Glutamatergic neuron (in vitro differentiated cells): ENCODE measurements at regions not wholly inside any gene's neighbourhood (a gene's known extent, or its start where the extent isn't known, plus 50 kb on each side); places are given as distances from the start of the nearest gene placed in this dataset.
A peak's percentile ranks its signal among the peaks of the same experiment; 100 is the strongest.

Experiments
- DNase-seq: peaks from one replicate; pipeline ENCODE4 v3.0.0; 2022
- H3K27ac Mint-ChIP-seq: one replicate; pipeline ENCODE4 v1.8.0; 2020; ENCODE audit warnings: mild to moderate bottlenecking, mixed read lengths, inconsistent platforms; ENCODE audit not compliant: unreplicated experiment
- H3K27me3 Mint-ChIP-seq: one replicate; pipeline ENCODE4 v1.8.0; 2020; ENCODE audit warnings: mild to moderate bottlenecking, moderate library complexity, mixed read lengths, inconsistent platforms; ENCODE audit not compliant: unreplicated experiment
- H3K36me3 Mint-ChIP-seq: one replicate; pipeline ENCODE4 v1.8.0; 2020; ENCODE audit warnings: mild to moderate bottlenecking, mixed read lengths, inconsistent platforms; ENCODE audit not compliant: unreplicated experiment
- H3K4me1 Mint-ChIP-seq: one replicate; pipeline ENCODE4 v1.8.0; 2020; ENCODE audit warnings: mild to moderate bottlenecking, low read depth, mixed read lengths, inconsistent platforms; ENCODE audit not compliant: unreplicated experiment
- H3K4me3 Mint-ChIP-seq: one replicate; pipeline ENCODE4 v1.8.0; 2020; ENCODE audit warnings: mild to moderate bottlenecking, mixed read lengths, inconsistent platforms; ENCODE audit not compliant: unreplicated experiment
- H3K9me3 Mint-ChIP-seq: one replicate; pipeline ENCODE4 v1.8.0; 2020; ENCODE audit warnings: mild to moderate bottlenecking, moderate library complexity, mixed read lengths, inconsistent platforms; ENCODE audit not compliant: unreplicated experiment
- CTCF ChIP-seq: fragments of 200-600 bp; sonication (generic); IDR thresholded peaks from one replicate; pipeline ENCODE4 v1.5.0; 2021; ENCODE audit not compliant: partially characterized antibody, unreplicated experiment

GRCh38 chr4:181796502-181796901 is 446.7 kb upstream of the TENM3 start:
- DNase-seq, result no peak
- Mint-ChIP-seq H3K36me3 (no peaks in the 10 kb centered on the region), H3K27me3 (no peaks in the 10 kb centered on the region), H3K4me1 (peaks cover 11% of the 10 kb centered on the region), H3K9me3 (no peaks in the 10 kb centered on the region), H3K27ac (no peak overlapping the region), H3K4me3 (no peak overlapping the region)
- no peak for TF ChIP-seq CTCF

- TF ChIP-seq CTCF, result no peak
- no peak for DNase-seq
- Mint-ChIP-seq H3K36me3 (no peaks in the 10 kb centered on the region), H3K27me3 (no peaks in the 10 kb centered on the region), H3K4me3 (no peak overlapping the region), H3K4me1 (peaks cover 11% of the 10 kb centered on the region), H3K9me3 (no peaks in the 10 kb centered on the region), H3K27ac (no peak overlapping the region)
These were observed 444.7 kb upstream of the TENM3 start for GRCh38 chr4:181798536-181798935.

GRCh38 chr4:181799561-181800069 is 443.6 kb upstream of the TENM3 start:
- peak; percentile 20 for DNase-seq
- H3K27me3 Mint-ChIP-seq, result no peaks in the 10 kb centered on the region
- H3K27ac Mint-ChIP-seq, result no peak overlapping the region
- peaks cover 11% of the 10 kb centered on the region for H3K4me1 Mint-ChIP-seq
- no peak overlapping the region for H3K4me3 Mint-ChIP-seq
- TF ChIP-seq CTCF, result no peak
- no peaks in the 10 kb centered on the region for H3K9me3 Mint-ChIP-seq
- H3K36me3 Mint-ChIP-seq, result no peaks in the 10 kb centered on the region

- no peak for TF ChIP-seq CTCF
- H3K4me3 Mint-ChIP-seq, result no peak overlapping the region
- H3K27me3 Mint-ChIP-seq, result no peaks in the 10 kb centered on the region
- no peak for DNase-seq
- no peak overlapping the region for H3K27ac Mint-ChIP-seq
- peaks cover 3% of the 10 kb centered on the region for H3K36me3 Mint-ChIP-seq
- peaks cover 12% of the 10 kb centered on the region for H3K4me1 Mint-ChIP-seq
- H3K9me3 Mint-ChIP-seq, result no peaks in the 10 kb centered on the region
These were observed 441.0 kb upstream of the TENM3 start for GRCh38 chr4:181802207-181802606.

- Mint-ChIP-seq H3K36me3 (peaks cover 3% of the 10 kb centered on the region), H3K4me3 (no peak overlapping the region), H3K9me3 (no peaks in the 10 kb centered on the region), H3K4me1 (peaks cover 3% of the 10 kb centered on the region), H3K27me3 (no peaks in the 10 kb centered on the region), H3K27ac (no peak overlapping the region)
- DNase-seq, result no peak
- no peak for TF ChIP-seq CTCF
These were observed 435.4 kb upstream of the TENM3 start for GRCh38 chr4:181807771-181808170.
